Peyer's patch (tissue), 4 donors: ENCODE measurements at regions not wholly inside any gene's neighbourhood (a gene's known extent, or its start where the extent isn't known, plus 50 kb on each side); places are given as distances from the start of the nearest gene placed in this dataset.

Source experiments
- DNase-seq, 3 donors: peaks; one replicate each; pipeline ENCODE4 v3.0.0-alpha.2; 2017 to 2019
- H3K27ac ChIP-seq, 4 donors: fragments of 200-600 bp; sonication (generic); one replicate each; pipeline ENCODE4 v1.5.1; 2016 to 2019
- H3K27me3 ChIP-seq, 2 donors: fragments of 200-600 bp; sonication (generic); one replicate each; pipeline ENCODE4 v1.5.1; 2019
- H3K36me3 ChIP-seq, 3 donors: fragments of 200-600 bp; sonication (generic); one replicate each; pipeline ENCODE4 v1.5.1; 2016 to 2019
- H3K4me1 ChIP-seq, 4 donors: fragments of 200-600 bp; sonication (generic); one replicate each; pipeline ENCODE4 v1.5.1; 2016 to 2019
- H3K4me3 ChIP-seq, 4 donors: fragments of 200-600 bp; sonication (generic); 1 replicate in 3 of 4; 2 replicates in 1 of 4; pipeline ENCODE4 v1.5.1; 2016 to 2019; ENCODE audit warnings: mild to moderate bottlenecking in 1 of 4
- H3K9me3 ChIP-seq, 4 donors: fragments of 200-600 bp; sonication (generic); one replicate each; pipeline ENCODE4 v1.5.1; 2016 to 2019; ENCODE audit warnings: mild to moderate bottlenecking in 1 of 4
- POLR2A ChIP-seq, 2 donors: fragments of 450-650 bp; IDR thresholded peaks; one replicate each; pipeline ENCODE4 v1.5.1; 2017; ENCODE audit warnings: antibody characterized with exemption in 2 of 2, mild to moderate bottlenecking in 2 of 2, moderate library complexity in 2 of 2
- TF ChIP-seq, protein P1 (sequence below), 6 experiments: fragments of 450-650 bp in 4 of 6; fragments of 200-600 bp in 2 of 6; sonication (generic) in 1 of 6; IDR thresholded peaks; one replicate each; pipeline ENCODE4 v1.5.1; 2017 to 2019; ENCODE audit warnings: antibody characterized with exemption in 6 of 6, mild to moderate bottlenecking in 3 of 6, moderate library complexity in 1 of 6

GRCh38 chr3:162487138-162487537 lies 990.5 kb downstream of the OTOL1 start:
- Histone ChIP-seq H3K27me3 (no peaks in the 10 kb centered on the region), H3K27ac (no peak overlapping the region), H3K4me3 (no peak overlapping the region), H3K9me3 (no peaks in the 10 kb centered on the region), H3K36me3 (no peaks in the 10 kb centered on the region), H3K4me1 (no peaks in the 10 kb centered on the region)
- TF ChIP-seq, protein P1, sequence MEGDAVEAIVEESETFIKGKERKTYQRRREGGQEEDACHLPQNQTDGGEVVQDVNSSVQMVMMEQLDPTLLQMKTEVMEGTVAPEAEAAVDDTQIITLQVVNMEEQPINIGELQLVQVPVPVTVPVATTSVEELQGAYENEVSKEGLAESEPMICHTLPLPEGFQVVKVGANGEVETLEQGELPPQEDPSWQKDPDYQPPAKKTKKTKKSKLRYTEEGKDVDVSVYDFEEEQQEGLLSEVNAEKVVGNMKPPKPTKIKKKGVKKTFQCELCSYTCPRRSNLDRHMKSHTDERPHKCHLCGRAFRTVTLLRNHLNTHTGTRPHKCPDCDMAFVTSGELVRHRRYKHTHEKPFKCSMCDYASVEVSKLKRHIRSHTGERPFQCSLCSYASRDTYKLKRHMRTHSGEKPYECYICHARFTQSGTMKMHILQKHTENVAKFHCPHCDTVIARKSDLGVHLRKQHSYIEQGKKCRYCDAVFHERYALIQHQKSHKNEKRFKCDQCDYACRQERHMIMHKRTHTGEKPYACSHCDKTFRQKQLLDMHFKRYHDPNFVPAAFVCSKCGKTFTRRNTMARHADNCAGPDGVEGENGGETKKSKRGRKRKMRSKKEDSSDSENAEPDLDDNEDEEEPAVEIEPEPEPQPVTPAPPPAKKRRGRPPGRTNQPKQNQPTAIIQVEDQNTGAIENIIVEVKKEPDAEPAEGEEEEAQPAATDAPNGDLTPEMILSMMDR (IDR thresholded peaks at IDR 0.05) = no peak
- TF ChIP-seq POLR2A (IDR thresholded peaks at IDR 0.05) = no peak
- DNase-seq = no peak

DNA sequence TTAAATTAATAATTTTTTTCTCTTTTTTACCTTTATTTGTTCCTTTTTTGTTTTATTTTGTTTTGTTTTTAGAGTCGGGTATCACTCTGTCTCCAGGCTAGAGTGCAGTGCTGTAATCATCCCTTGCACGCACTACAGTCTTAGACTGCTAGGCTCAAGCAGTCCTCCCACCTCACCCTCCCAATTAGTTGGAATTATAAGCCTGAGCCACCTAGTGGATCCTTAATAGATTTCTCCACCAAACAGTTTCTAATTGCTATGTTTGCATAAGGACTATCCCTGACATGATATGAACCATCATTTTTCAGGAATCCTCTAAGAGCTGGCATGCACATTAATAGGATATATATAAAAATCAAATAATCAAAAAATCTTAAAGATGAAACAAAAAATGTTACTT lies 993.2 kb downstream of the OTOL1 start:
- DNase-seq = no peak
- Histone ChIP-seq H3K27ac (no peak overlapping the region), H3K4me1 (no peaks in the 10 kb centered on the region), H3K27me3 (no peaks in the 10 kb centered on the region), H3K36me3 (no peaks in the 10 kb centered on the region), H3K9me3 (no peaks in the 10 kb centered on the region), H3K4me3 (no peak overlapping the region)
- TF ChIP-seq, protein P1 (IDR thresholded peaks at IDR 0.05) = no peak
- TF ChIP-seq POLR2A (IDR thresholded peaks at IDR 0.05) = no peak

DNA sequence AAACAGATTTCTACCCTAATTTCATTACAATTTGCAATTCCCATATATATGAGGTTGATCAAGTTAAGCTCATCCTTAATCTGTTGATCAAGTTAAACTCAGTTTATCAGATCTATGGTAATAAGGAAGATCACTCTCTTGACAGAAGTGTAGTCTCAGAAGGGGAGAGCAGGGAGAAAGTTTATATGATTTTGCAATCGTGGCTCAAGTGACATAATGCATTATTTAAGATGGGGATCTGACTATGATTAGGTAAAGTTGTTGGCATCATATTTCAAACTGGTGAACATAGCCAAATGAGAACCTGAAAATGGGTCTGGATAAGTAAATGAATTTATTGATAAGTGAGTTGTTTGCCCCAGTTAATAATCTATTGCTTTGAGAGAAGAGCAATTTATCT lies 995.3 kb downstream of the OTOL1 start:
- H3K9me3 ChIP-seq = peaks cover 0 to 3% (median 0%) of the 10 kb centered on the region in 4 donors
- DNase-seq = no peak
- no peak overlapping the region for H3K27ac ChIP-seq
- no peaks in the 10 kb centered on the region for H3K27me3 ChIP-seq
- H3K36me3 ChIP-seq = no peaks in the 10 kb centered on the region
- TF ChIP-seq POLR2A (IDR thresholded peaks at IDR 0.05) = no peak
- TF ChIP-seq, protein P1 (IDR thresholded peaks at IDR 0.05) = no peak
- no peaks in the 10 kb centered on the region for H3K4me1 ChIP-seq
- H3K4me3 ChIP-seq = no peak overlapping the region

DNA sequence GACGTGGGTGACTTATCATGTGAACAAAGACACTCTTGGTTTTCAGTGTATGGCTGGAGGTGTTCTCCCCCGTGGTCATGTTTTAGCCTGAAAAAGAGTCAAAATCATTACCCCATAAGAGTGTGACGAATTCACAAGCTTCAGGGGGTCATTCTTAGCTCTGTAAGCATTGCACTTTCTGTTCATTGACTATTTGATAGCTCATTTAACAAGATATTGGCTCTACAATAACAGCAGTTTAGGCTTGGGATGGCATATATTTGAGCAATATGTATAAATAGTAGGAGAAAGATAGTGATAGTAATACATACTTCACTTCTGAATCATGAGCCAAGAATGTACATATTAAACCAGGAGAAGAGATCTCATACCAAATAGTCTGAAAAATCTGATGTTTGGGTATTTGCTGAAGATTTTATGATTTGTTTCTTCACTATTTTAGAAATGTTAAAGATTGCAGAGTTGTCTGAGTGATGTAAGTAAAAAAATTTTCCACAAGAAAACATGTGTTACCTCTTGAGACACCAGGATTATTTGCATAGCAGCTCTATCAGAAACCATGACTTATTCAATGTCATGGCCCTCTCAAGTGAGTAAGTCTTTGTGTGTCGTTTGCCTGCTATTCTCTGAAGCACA lies 996.0 kb downstream of the OTOL1 start:
- no peaks in the 10 kb centered on the region for H3K36me3 ChIP-seq
- H3K4me1 ChIP-seq = no peaks in the 10 kb centered on the region
- no peak overlapping the region for H3K4me3 ChIP-seq
- TF ChIP-seq, protein P1 (IDR thresholded peaks at IDR 0.05) = no peak
- TF ChIP-seq POLR2A (IDR thresholded peaks at IDR 0.05) = no peak
- DNase-seq = no peak
- H3K27ac ChIP-seq = no peak overlapping the region
- no peaks in the 10 kb centered on the region for H3K27me3 ChIP-seq
- peaks cover 0 to 3% (median 0%) of the 10 kb centered on the region in 4 donors for H3K9me3 ChIP-seq

DNA sequence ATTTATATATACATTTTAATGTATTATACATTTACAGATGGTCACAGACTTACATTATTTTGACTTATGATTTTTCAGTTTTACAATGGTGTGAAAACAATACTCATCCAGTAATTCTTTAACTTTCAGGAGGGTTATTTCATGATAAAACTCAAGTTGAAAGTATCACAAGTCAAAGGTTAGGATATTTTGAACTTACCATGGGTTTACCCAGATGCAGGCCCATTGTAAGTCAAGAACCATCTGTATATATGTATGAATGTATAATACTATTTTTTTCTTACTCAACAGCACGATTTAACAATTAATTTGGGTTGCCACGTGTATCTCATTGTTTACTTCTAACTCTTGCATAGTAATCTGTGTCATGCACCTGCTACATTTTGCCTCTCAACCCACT lies 1002.0 kb downstream of the OTOL1 start:
- DNase-seq = no peak
- Histone ChIP-seq H3K36me3 (no peaks in the 10 kb centered on the region), H3K4me3 (no peak overlapping the region), H3K27ac (no peak overlapping the region), H3K9me3 (peaks cover 0 to 3% (median 0%) of the 10 kb centered on the region in 4 donors), H3K27me3 (no peaks in the 10 kb centered on the region), H3K4me1 (no peaks in the 10 kb centered on the region)
- TF ChIP-seq, protein P1 (IDR thresholded peaks at IDR 0.05) = no peak
- no peak for TF ChIP-seq POLR2A (IDR thresholded peaks at IDR 0.05)

GRCh38 chr3:162507397-162507796 lies 1010.8 kb downstream of the OTOL1 start:
- Histone ChIP-seq H3K4me1 (no peaks in the 10 kb centered on the region), H3K36me3 (no peaks in the 10 kb centered on the region), H3K27ac (no peak overlapping the region), H3K4me3 (no peak overlapping the region), H3K9me3 (no peaks in the 10 kb centered on the region), H3K27me3 (no peaks in the 10 kb centered on the region)
- DNase-seq = no peak
- TF ChIP-seq POLR2A (IDR thresholded peaks at IDR 0.05) = no peak
- TF ChIP-seq, protein P1 (IDR thresholded peaks at IDR 0.05) = no peak
